SW480 (cell line): ENCODE measurements at regions not wholly inside any gene's neighbourhood (a gene's known extent, or its start where the extent isn't known, plus 50 kb on each side); places are given as distances from the start of the nearest gene placed in this dataset.
"Not testable (repeated sequence)": the region's sequence is repeated elsewhere in the genome, so short reads cannot be mapped to it uniquely, and the experiment has no call there.

ENCODE experiments used
- DNase-seq: peaks from one replicate; pipeline ENCODE4 v3.0.0-alpha.2; 2016; ENCODE audit warnings: low spot score

DNA sequence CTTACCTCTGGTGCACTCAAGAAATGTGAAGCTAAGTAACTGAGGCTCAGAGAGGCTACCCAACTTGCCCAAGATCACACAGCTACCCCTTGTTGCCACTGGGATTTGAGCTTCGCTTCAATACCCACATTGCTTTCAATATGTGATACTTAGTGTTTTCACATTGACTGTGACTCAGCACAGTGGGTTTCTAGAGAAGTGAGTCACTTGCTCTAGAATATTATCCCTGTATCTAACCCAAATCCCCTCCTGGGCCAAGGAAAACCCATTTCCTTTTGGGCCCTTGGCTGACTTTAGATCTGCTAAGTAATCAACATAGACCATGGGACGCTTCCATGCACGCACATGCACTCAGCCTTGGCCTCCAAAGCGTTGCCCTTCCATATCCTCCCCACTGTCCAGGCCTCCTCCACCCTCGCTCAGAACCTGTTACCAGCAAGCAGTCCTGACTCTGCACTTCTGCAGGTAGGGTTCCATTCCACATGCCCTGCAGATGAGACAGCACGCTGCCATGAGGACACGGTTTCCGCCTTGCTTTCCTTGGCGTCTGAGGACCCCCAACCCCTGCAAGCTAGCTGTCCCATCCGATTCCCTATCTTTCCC is 87.7 kb upstream of the CHST15 start:
- no peak for DNase-seq

DNA sequence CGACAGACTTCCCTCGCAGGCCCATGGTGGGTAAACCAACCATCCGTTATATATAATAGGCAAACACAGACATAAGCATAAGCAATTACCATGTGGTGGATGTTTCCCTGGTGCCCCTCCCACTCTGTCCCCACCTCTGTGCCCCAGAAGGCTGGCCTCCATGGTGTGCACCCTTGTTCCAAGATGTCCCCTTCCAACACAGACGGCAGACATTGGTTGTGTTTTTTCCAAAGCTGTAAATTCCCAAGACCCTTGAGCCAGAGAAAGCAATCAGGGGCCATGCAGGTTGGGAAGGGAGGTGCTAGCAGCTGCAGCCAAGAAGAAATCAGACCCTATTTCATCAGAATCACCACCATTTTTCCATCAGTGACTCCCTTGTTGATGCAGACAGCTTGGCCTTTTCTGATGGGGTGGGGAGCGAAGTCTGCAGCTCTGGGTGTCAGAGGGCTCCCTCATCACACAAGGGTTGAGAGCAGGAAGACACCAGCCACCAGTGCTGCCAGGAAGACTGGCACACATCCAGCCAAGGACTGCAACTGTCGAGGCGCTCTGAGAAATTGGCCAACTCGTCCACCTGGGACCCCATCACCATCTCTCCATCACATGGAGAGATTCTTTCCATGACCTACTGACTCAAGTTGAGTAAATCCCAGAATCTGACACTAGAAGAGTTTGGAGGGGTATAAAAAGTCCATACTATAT is 86.8 kb upstream of the CHST15 start:
- no peak for DNase-seq

DNA sequence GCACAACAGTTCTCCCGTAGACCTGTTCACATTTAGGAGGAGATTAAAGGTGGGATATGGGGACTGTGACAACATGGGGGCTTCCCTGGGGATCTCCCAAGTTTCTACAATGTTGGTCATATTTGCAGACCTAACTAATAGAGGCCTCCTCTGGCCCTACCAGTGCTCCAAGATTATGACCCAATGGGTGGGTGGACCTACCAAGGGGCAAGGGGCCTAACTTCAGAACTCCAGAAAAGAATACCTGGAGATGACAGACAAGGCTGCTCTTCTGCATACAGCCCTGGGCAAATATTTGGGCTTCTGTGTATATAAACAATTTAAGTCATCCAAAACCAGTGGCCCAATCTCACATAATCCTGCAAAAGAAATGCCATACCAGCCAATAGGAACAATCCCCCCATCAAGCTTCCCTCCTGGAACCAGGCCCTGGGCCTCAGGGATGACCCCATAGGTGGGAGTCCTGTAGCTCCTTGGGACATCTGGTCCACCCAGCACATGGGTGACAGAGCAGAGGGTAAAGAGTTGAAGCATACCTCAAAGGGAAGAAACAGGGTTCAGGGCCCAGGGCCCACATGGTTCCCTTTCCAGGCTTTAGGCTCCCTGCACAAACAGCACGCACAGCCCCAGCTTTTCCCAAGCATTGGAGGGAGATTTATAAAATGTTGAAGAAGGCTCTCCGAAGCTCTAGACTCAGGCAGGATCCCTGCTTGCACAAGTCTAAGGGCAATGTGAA is 86.1 kb upstream of the CHST15 start:
- DNase-seq: no peak

DNA sequence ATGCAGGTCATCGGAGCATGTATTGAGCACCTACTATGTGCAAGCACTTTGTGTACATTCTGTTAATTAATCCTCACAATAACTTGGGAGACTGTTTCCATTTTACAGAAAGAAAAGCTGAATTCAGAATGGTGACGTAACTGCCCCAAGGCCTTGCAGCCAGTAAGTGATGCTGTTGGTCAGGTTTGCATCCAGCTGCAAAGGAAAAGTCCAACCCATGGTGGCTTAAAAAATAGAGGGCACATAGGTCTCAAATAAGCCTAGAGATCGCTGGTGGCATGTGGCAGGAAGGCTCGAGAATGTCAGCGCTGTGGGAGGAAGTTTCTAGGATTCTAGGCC is 83.8 kb upstream of the CHST15 start:
- no peak for DNase-seq

DNA sequence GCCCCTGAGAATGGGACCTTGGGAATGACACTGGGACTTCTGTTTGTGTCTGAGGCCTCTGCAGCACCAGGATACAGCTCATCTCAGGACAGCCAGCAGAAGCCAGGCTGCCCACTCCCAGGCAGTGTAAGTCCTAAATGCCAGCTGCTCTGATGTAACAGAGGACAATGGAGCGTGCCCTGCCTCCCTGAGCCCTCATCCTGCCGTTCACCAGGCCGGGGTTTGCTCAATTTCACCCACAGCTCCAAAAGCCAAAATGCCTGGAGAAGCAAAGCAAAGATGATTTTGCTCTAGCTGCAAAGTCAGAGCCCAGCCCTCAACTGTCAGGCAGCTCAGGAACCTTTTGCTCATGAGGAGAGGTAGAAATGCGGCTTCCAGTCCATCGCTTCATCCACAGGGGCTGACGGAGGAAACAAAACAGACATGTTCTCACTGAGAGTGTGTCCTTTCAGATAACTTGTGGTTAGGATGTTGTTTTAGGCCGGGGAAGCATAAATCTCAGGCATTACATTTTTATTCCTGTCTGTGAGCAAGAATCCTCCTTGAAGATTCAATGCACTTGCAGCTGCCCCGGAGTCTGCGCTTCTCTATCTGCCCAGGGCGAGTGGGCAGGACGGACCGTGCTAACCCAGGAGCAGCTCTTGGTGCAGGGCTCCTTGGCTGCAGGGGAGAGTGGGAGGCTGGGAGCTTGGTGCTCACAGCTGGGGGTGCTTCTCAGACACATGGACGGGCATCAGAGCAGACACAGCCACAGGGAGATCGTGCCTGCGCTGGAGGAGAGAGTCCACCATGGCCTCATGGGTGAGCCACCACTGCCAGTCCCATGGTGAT is 83.2 kb upstream of the CHST15 start:
- no peak for DNase-seq

DNA sequence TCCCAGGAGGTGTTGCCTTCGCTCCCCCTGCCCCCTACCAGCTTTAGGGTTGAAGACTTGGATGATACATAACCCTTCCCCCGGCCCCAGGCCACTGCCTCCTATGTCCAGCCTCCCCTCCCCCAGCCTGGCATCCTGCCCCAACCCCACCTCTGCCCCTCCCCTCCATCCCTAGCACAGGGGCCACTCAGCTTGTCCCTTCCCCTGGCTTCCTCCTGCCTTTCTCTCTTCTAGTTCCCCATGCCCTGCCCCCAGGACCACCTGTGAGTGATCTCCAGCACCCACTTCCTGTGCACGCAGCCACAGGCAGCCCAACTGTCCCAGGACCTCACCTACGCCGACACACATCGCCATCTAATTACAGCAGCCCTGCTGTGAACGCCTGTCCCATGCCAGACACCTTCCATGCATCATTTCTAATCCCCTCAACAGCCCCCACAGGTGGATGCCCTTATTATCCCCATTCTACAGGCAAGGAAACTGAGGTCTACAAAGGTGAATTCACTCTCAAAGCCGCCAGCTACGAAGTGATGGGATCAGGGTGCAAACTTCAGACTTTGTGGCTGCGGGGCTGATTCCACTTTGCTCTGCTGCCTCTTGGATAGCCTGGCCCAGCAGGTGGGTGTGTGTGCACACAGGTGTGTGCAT is 82.4 kb upstream of the CHST15 start:
- no peak for DNase-seq

DNA sequence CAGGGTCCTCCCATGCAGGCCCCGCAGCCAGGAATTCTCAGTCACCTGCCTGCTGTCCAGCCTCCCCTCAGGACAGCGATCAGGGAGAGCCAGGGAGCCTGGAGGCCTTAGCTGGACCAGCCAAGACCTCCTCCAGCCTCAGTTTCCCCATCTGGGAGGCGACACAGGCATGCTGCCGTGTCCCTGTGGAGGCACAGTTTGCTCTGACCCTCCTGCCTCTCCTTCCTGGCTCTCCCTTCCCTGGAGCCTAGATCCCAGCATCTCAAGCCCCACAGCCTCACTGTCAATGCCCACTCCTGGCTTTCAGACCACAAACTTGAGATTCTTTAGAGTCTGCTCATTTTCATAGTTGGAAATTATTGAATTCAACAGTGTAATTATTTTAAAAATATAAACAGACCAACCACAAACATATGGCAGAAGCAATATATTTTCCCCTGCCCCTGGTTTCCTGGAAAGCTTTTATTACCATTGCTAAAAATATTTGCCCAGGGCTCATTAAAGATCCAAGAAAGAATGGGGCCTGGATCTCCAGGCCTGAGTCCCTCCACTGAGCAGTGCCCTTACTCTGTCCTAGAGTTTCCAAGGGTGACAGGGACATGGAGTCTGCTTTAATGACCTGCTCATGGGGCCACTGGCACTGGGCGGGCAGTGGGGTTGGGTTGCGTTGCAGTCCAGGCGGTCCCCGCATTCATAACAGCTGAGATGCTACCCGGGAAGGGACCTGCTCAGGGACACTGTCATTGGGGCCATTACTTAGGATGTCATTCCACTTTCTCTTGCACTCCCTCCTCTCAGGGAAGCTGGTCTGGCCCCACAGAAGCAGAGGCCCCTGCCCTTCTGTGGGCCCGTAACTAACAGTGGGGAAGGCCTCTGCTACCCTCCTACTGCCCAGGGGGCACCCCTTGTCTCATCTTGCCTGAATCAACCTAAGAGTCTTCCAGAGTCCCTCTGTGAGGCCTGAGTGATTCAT is 81.6 kb upstream of the CHST15 start:
- no peak for DNase-seq

DNA sequence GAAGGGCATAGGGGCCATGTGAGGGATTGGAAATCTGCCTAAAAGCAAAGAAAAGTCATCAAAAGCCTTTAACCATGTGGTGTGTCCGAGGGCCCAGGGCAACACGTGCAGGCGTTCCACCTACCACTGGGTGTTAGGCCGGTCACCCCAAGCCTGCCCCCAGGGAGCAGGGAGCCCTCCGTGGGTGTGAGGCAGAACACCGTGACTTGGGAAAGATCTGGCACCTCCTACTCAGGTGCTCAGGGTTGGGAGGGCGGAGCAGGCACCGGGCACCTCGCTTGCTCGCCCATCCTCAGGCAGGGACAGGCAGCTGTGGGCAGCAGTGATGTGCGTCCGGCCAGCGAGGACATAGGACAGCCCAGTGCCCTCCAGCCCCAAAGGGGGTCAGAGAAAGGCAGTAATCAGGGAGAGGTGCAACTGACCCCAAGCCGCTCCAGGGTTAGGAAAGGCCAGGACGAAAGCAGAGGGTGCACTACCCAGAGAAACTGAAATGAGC is 80.7 kb upstream of the CHST15 start:
- no peak for DNase-seq

DNA sequence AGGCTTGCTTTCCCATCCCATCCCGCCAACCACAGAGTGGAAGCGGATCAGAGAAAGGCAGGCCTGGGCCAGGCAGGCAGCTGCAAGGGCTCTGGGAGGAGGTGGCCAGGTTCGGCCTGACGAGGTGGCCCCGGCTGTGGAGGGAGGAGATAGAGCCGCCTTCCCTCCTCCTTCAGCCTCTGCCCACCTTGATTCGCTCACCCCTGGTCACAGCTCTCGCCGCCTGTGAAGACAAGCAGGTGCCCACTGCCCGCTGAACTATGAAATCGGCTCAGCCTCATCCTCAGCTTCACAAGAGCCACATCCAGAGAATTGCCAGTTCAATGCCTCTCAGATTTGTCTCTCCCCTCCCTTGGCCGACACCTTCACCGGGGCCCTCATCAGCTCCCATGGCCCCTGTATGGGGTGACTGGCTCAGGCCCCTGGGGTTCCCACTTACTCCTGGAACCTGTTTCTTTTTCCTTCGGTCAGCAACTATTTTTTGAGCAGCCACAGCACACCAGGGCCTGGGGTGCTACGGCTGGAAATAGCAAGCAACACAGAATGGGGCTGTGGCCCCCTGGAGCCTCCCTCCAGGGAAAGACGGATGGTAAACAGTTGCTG is 80.0 kb upstream of the CHST15 start:
- no peak for DNase-seq

DNA sequence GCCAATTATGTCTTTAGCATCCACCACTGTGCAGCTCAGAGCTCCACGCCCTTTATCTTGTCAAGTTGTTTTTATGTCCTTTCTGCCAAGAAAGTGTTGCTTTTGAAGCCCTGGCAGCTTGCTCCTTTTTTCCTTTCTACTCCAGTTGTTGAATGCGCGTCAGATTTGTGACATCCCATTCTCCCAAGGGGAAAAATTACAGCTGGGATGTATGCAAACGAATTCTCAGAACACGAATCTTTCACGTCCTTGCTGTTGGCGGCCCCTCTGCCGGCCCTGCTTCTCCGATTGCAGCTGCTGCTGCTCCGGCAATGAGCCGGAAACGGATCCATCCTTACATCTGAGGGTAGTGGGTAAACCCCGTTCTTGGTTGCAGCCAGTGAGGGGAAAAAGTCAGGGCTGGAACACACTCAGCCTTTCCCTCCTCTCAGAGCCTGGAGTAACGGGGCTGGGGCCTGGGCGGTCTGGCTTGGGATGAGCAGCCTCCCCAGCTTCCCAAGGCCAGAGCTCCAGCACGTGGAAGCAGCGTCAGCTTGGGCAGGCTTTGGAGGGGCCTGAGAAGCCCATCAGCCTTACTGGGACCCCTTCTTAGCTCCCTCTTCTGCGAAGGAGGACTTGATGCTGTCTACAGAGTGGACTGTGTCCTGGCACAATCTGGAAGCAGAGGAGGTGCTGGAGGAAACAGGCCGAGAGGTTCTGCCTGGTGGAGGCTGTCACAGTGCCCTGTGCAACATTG is 79.0 kb upstream of the CHST15 start:
- DNase-seq: no peak

DNA sequence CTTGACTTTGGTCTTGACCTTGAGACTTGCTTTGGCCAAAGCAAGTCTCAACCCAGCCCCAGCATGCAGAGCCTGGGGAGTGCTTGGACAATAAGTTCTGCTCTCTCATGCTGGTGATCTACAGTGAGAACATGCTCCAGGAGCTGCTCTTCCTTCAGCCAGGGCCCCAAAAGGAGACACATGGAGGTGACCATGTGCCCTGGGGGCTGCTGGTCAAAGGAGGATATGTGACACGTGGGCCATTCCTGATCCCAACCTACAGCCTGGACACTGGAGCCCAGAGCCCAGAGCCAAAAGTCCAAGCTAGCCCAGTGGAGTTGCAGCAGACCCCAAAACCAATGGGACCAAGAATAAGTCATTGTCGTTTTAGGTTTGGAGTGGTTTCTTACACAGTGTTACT is 78.2 kb upstream of the CHST15 start:
- no peak for DNase-seq

DNA sequence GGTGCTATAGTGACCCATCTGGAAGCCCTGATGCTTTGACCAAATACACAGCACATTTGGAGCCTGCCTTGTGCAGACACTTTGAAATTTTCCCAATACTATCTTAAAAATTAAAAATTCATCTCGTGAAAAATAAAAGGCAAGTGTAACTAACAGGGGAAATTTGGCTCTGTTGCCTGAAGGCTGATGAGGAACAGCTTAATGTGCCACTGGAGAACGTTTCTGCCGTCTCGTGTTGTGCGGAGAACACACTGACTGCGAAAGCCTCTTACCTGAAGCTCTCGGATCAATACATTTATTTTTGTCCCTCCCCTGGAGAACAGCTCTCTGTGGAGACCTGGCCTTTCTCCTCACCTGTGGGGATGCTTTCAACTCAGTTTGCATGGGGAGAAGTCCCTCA is 77.2 kb upstream of the CHST15 start:
- DNase-seq: no peak

DNA sequence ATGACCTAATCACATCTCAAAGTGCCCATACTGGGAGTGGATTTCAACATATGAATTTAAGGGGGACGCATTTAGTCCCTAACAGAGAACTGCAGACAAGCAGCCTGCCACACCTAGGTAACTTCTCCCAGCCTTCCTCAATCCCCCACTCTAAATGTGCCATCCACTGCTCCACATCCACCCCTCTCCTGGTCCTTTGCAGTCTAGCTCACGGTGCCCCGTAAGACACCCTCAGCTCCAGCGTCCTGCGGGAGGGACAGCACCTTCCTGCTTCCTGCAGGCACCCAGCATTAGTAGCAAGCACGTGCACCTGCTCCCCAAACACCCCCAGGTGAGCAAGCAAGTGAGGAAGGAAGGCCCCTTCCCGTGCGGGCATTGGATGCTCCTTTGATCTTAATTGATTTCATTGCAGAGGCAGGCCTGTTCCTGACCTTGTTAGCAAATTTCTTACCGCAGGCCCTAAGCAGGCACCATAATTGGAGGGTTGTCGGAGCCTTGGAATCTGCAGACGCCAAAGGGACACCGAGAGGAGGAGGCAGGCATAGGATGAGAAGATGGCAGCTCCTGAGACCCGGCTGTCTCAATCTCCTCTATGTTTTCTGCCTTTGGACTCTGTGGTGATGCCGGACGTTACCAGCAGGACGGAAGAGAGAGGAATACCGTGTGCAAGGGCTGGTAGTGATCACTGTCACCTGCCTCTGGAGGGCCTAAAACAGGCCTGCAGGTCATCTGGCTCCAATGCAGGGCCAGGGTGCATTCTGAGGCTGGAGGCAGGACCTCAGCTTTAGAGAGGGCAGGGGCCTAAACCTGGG is 75.8 kb upstream of the CHST15 start:
- DNase-seq: no peak

DNA sequence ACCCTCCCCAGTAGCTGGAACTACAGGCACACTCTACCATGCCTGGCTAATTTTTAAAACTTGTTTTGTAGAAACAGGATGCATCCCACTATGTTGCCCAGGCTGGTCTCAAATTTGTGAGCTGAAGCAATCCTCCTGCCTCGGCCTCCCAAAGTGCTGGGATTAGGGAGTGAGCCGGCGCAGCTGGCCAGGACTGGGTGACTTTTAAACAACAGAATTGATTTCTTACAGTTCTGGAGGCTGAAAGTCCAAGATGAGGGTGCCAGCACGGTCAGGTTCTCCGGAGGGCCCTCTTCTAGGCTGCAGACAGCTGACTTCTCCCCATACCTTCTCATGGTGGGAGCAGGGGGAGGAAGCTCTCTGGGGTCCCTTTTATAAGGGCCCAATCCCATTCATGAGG is 75.2 kb upstream of the CHST15 start:
- DNase-seq: no peak

DNA sequence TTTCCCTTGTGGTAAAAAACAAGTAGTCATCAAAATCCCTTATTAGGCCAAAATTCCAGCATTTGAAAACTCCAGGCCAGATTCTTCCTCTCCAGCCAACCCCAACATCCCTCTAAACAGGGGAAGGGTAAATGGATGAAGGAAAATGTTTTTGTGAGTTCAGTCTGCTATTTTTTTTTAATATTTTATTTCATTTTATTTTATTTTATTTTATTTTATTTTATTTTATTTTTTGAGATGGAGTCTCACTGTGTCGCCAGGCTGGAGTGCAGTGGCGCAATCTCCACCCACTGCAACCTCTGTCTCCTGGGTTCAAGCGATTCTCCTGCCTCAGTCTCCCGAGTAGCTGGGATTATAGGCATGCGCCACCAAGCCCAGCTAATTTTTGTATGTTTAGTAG is 74.5 kb upstream of the CHST15 start:
- not testable (repeated sequence) for DNase-seq

DNA sequence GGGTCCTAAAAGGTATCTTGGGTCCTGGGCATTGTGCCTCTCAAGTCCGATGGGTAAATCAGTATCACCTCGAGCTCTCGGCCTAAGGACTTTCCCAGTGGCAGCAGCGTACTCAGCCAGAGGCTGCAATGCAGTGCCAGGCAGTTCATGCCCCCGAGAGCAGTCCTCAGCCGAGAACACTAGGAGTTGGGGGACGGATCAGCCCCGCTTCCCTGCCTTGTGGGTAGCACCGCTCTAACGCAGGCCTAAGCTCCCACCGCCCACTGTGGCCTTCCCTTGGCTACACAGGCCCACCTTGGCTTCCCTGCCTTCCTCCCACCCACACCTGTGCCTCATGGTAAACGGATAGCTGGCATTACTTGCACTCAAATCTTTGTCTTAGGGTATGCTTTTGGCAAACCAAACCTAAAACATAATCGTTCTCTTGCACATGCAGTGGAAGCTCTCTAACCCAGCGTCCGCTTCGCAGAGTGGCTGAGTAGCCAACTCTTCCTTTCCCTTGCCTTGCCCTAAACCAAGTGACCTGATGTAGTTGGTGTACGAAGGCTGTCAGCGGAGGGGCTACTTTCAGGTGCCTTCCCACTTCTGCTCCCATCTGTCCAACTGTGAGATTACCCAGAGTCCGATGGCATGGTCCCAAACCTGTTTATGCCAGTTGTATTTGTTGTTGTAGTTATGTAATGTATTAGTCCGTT is 73.2 kb upstream of the CHST15 start:
- no peak for DNase-seq

DNA sequence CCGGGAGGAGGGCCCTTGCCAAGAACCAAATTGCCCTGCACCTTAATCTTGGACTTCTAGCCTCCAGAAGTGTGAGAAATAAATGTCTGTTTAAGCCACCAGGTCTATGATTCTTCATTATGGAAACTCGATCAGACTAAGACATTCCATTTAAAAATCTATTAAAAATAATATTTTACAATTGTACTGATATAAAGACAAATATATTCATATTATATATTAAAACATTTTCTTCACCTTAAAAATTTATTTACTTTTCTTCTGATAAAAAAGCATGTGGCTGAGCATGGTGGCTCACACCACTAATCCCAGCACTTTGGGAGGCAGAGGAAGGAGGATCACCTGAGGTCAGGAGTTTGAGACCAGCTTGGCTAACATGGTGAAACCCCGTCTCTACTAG is 72.4 kb upstream of the CHST15 start:
- no peak for DNase-seq

DNA sequence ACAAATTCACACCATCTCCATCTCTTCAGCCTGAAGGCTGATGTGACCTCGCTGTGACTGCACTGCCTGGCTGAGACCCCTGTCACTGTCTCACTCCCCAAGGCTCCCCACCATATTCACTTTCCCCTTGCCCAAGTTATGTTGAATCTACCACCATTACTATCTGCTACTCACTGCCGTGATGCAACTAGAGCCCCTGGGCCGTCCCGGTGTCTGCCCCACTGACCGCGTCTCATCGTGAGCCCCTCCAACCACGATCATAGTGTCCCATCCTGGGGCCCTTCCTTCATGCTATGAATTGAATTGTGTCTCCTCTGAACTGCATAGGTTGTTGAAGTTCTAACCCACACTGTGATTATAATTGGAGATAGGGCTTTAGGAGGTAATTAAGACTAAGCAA is 71.9 kb upstream of the CHST15 start:
- no peak for DNase-seq
